PC-9 (cell line): ENCODE measurements at regions not wholly inside any gene's neighbourhood (a gene's known extent, or its start where the extent isn't known, plus 50 kb on each side); places are given as distances from the start of the nearest gene placed in this dataset.

ENCODE experiments used
- BruUV-seq: library from RNA; stranded (reverse); fragments of 400-500 nt; replicated peaks from 2 replicates; lab custom pipeline; 2021; lab: Mats Ljungman, UMichigan
- CTCF ChIA-PET: fragments of 300-600 bp; sonication (Branson Sonifier 250); formaldehyde crosslinking; loops from one replicate; lab custom pipeline; 2022; ENCODE audit warnings: antibody characterized with exemption; lab: Charles Lee
- POLR2A ChIA-PET: fragments of 300-600 bp; sonication (Branson Sonifier 250); formaldehyde crosslinking; loops from one replicate; lab custom pipeline; 2022; ENCODE audit warnings: antibody characterized with exemption; ENCODE audit not compliant: unreplicated experiment; lab: Charles Lee
- DNase-seq, 2 experiments: peaks; one replicate each; pipeline versions ENCODE4 v3.0.0 to v3.0.0-alpha.2; 2015 to 2022; ENCODE audit warnings: mixed read lengths in 1 of 2
- H2AFZ ChIP-seq: fragments of 200-600 bp; sonication (generic); 2 replicates; pipeline ENCODE4 v1.8.1; 2017; ENCODE audit warnings: antibody characterized with exemption
- H3F3A ChIP-seq: fragments of 200-600 bp; sonication (generic); 2 replicates; pipeline ENCODE4 v1.8.1; 2017; ENCODE audit warnings: antibody characterized with exemption, mild to moderate bottlenecking, low read depth; ENCODE audit not compliant: insufficient read depth
- H3K27ac ChIP-seq: fragments of 200-600 bp; sonication (generic); 2 replicates; pipeline ENCODE4 v1.6.1; 2016; ENCODE audit warnings: mixed run types
- H3K27me3 ChIP-seq: fragments of 200-600 bp; sonication (generic); 2 replicates; pipeline ENCODE4 v1.6.1; 2016; ENCODE audit warnings: low read depth, mixed run types; ENCODE audit not compliant: insufficient read depth
- H3K36me3 ChIP-seq: fragments of 200-600 bp; sonication (generic); 2 replicates; pipeline ENCODE4 v1.6.1; 2016; ENCODE audit warnings: low read depth, mixed run types
- H3K4me1 ChIP-seq: fragments of 200-600 bp; sonication (generic); replicated peaks from 2 replicates; pipeline ENCODE4 v1.6.1; 2016; ENCODE audit warnings: mixed run types; ENCODE audit not compliant: insufficient read depth
- H3K4me2 ChIP-seq: fragments of 200-600 bp; sonication (generic); 2 replicates; pipeline ENCODE4 v1.6.1; 2017; ENCODE audit warnings: mixed run types
- H3K4me3 ChIP-seq: fragments of 200-600 bp; sonication (generic); 2 replicates; pipeline ENCODE4 v1.6.1; 2016; ENCODE audit warnings: mixed run types
- H3K79me2 ChIP-seq: fragments of 200-600 bp; sonication (generic); 2 replicates; pipeline ENCODE4 v1.6.1; 2017; ENCODE audit warnings: low read depth, mixed run types
- H3K9me2 ChIP-seq: fragments of 200-600 bp; sonication (generic); 2 replicates; pipeline ENCODE4 v1.8.1; 2017; ENCODE audit warnings: mild to moderate bottlenecking; ENCODE audit not compliant: insufficient read depth
- H3K9me3 ChIP-seq: fragments of 200-600 bp; sonication (generic); 2 replicates; pipeline ENCODE4 v1.8.1; 2016; ENCODE audit warnings: low read depth; ENCODE audit not compliant: insufficient read depth
- H4K20me1 ChIP-seq: fragments of 200-600 bp; sonication (generic); 2 replicates; pipeline ENCODE4 v1.8.1; 2017; ENCODE audit not compliant: insufficient read depth
- EZH2 ChIP-seq: fragments of 200-600 bp; sonication (generic); IDR thresholded peaks from 2 replicates; pipeline ENCODE4 v1.8.0; 2017; ENCODE audit warnings: antibody characterized with exemption, low read depth
- intact Hi-C: fragments of 100-400 bp; cut with micrococcal nuclease; formaldehyde crosslinking; loops from one replicate; pipeline ENCODE4 v1.10.0; 2022; ENCODE audit not compliant: unreplicated experiment
- TF ChIP-seq, protein P1 (sequence below): fragments of 200-600 bp; sonication (generic); conservative IDR thresholded peaks from 2 replicates; pipeline ENCODE4 v1.6.1; 2017; ENCODE audit warnings: mixed run types, antibody characterized with exemption, mild to moderate bottlenecking, moderate library complexity

DNA sequence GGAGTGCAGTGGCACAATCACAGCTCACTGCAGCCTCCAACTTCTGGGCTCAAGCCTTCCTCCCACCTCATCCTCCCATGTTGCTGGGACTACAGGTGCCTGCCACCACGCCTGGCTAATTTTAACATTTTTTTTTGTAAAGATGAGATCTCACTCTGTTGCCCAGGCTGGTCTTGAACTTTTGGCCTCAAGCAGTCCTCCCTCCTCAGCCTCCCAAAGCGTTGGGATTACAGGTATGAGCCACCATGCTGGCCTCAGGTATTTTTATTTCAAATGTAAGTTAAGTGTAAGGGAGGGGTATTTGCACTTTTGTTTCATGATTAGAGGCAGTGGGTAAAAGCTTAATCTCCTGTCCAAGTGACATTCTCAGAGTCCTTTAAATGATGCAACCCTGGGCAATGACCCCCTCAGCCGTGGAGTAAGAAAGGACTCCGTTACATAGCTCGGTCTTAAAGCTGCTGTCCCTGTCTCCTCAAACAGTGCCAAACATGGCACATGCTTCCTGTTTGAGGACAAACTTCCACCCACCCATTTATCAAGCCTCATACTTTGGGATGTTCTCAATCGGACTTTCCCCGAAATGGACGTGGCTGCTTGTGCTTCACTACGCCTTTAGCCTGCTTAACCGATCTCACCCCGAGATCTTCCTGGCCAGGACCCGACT, 296.1 kb downstream of the BAMBI start:
- ChIA-PET POLR2A (no interaction called here), CTCF (no interaction called here)
- Histone ChIP-seq H2AFZ (no peak overlapping the region), H3F3A (no peaks in the 10 kb centered on the region), H3K4me2 (no peak overlapping the region), H3K27ac (no peak overlapping the region), H3K36me3 (no peaks in the 10 kb centered on the region), H3K4me1 (no peaks in the 10 kb centered on the region), H3K9me3 (no peaks in the 10 kb centered on the region), H3K9me2 (no peaks in the 10 kb centered on the region), H4K20me1 (no peaks in the 10 kb centered on the region), H3K4me3 (no peak overlapping the region), H3K27me3 (no peaks in the 10 kb centered on the region), H3K79me2 (no peaks in the 10 kb centered on the region)
- no peak for DNase-seq
- TF ChIP-seq, protein P1, sequence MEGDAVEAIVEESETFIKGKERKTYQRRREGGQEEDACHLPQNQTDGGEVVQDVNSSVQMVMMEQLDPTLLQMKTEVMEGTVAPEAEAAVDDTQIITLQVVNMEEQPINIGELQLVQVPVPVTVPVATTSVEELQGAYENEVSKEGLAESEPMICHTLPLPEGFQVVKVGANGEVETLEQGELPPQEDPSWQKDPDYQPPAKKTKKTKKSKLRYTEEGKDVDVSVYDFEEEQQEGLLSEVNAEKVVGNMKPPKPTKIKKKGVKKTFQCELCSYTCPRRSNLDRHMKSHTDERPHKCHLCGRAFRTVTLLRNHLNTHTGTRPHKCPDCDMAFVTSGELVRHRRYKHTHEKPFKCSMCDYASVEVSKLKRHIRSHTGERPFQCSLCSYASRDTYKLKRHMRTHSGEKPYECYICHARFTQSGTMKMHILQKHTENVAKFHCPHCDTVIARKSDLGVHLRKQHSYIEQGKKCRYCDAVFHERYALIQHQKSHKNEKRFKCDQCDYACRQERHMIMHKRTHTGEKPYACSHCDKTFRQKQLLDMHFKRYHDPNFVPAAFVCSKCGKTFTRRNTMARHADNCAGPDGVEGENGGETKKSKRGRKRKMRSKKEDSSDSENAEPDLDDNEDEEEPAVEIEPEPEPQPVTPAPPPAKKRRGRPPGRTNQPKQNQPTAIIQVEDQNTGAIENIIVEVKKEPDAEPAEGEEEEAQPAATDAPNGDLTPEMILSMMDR, result no peak
- no peak for TF ChIP-seq EZH2
- intact Hi-C loops, result no loop called here
- no TSS peak for BruUV-seq

DNA sequence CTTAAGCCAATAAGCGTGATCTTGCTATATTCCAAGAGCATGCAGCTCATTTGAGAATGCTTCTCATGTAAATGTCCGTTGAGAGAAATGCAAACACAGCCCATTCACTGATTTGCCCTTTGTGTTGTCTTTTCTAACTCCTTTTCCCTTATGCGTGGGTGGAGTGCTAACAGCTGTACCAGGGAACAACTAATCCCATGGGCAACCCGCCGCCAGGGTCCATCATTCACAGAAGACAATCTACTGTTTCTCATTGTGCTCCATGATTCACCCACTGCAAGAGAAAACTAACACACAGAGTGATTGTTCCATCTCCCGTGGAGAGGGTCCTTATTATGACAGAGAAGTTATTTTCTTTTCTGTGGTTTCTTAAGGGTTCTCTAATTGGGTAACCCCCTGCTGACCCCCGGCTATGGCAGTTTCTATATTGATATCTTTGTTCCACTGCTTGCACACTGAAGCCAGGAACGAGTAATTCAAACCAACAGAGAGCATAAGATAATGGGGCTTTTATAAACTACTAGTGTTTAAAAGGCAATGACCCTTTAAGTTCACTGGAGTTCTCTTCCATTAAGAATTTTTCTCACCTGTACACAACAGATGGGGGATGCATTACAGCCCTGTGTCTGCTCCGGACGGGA, 298.7 kb downstream of the BAMBI start:
- no peaks in the 10 kb centered on the region for H4K20me1 ChIP-seq
- H3K4me1 ChIP-seq, result no peaks in the 10 kb centered on the region
- H3K4me3 ChIP-seq, result no peak overlapping the region
- H3K4me2 ChIP-seq, result no peak overlapping the region
- DNase-seq, result no peak
- no peaks in the 10 kb centered on the region for H3K79me2 ChIP-seq
- H2AFZ ChIP-seq, result no peak overlapping the region
- BruUV-seq, result no TSS peak
- H3K27ac ChIP-seq, result no peak overlapping the region
- ChIA-PET CTCF (no interaction called here), POLR2A (no interaction called here)
- H3K9me3 ChIP-seq, result no peaks in the 10 kb centered on the region
- no peaks in the 10 kb centered on the region for H3K36me3 ChIP-seq
- no peaks in the 10 kb centered on the region for H3F3A ChIP-seq
- H3K9me2 ChIP-seq, result no peaks in the 10 kb centered on the region
- H3K27me3 ChIP-seq, result no peaks in the 10 kb centered on the region
- TF ChIP-seq, protein P1, result no peak
- TF ChIP-seq EZH2, result no peak
- intact Hi-C loops, result no loop called here

DNA sequence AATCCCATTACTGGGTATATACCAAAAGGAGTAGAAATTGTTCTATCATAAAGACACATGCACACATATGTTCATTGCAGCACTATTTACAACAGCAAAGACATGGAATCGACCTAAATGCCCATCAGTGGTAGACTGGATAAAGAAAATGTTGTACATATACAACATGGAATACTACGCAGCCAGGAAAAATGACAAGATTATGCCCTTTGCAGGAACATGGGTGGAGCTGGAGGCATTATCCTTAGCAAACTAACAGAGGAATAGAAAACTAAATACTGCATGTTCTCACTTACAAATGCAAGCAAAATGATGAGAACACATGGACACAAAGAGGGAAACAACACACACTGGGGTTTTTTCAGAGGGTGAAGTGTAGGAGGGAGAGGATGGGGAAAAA, 300.2 kb downstream of the BAMBI start:
- BruUV-seq, result no TSS peak
- no peaks in the 10 kb centered on the region for H3F3A ChIP-seq
- no peaks in the 10 kb centered on the region for H3K9me2 ChIP-seq
- POLR2A ChIA-PET, result no interaction called here
- H3K4me1 ChIP-seq, result no peaks in the 10 kb centered on the region
- no peak overlapping the region for H3K4me3 ChIP-seq
- H2AFZ ChIP-seq, result no peak overlapping the region
- no peak for DNase-seq
- CTCF ChIA-PET, result no interaction called here
- TF ChIP-seq EZH2, result no peak
- TF ChIP-seq, protein P1, result no peak
- no peak overlapping the region for H3K4me2 ChIP-seq
- no peak overlapping the region for H3K27ac ChIP-seq
- intact Hi-C loops, result no loop called here
- H3K27me3 ChIP-seq, result no peaks in the 10 kb centered on the region
- no peaks in the 10 kb centered on the region for H3K9me3 ChIP-seq
- no peaks in the 10 kb centered on the region for H3K36me3 ChIP-seq
- no peaks in the 10 kb centered on the region for H4K20me1 ChIP-seq
- H3K79me2 ChIP-seq, result no peaks in the 10 kb centered on the region
